ENCODE measurements at regions not wholly inside any gene's neighbourhood (a gene's known extent, or its start where the extent isn't known, plus 50 kb on each side); places are given as distances from the start of the nearest gene placed in this dataset.
A peak's percentile ranks its signal among the peaks of the same experiment; 100 is the strongest.

DNA sequence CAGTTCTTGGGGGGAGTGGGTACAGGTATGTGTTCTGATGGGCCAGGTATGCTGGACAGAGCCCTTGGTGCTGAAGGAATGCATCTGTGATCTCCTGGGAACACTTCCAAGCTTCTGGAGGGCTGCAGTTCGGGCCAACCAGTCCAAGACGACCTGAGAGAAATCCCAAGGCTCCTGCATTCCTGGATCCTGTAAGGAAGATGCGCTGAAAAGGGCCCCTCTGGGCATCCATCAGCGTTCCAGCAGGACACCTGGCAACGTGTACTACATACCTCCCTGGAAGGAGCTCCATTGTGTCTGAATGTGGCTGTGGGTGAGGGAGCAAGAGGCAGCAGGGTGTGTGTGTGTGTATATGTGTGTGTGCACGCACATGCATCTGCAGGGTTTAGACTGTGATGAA is 144.7 kb downstream of the FAM43A start:
- TF ChIP-seq, protein P1, sequence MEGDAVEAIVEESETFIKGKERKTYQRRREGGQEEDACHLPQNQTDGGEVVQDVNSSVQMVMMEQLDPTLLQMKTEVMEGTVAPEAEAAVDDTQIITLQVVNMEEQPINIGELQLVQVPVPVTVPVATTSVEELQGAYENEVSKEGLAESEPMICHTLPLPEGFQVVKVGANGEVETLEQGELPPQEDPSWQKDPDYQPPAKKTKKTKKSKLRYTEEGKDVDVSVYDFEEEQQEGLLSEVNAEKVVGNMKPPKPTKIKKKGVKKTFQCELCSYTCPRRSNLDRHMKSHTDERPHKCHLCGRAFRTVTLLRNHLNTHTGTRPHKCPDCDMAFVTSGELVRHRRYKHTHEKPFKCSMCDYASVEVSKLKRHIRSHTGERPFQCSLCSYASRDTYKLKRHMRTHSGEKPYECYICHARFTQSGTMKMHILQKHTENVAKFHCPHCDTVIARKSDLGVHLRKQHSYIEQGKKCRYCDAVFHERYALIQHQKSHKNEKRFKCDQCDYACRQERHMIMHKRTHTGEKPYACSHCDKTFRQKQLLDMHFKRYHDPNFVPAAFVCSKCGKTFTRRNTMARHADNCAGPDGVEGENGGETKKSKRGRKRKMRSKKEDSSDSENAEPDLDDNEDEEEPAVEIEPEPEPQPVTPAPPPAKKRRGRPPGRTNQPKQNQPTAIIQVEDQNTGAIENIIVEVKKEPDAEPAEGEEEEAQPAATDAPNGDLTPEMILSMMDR (conservative IDR thresholded peaks at IDR 0.05; ENCODE audit: low read depth, low read length) = no peak
- TF ChIP-seq EZH2 (IDR thresholded peaks at IDR 0.05; ENCODE audit: borderline replicate concordance, low read depth, low read length, poor library complexity, severe bottlenecking) = no peak
- CTCF ChIA-PET = no interaction called here

DNA sequence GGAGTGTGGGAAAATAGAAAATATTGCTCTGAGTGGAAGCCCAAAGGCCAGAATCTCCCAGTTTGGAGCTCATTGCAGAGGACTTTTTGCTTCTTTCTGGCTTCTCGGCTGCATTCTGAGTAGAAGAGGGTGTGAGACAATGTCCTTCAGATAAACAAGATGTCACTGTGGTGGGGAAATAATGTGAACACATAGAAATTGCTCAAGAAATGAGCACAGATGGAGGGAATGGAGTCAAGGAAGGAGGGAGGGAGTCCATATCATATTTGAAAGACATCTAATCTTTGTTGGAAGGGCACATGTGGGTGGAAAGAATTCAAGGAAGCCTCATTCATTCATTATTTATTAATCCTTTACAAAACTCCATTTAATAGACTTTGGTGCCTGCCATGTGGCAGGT is 145.3 kb downstream of the FAM43A start:
- no peak for DNase-seq (ENCODE audit: low spot score)
- H3K27ac ChIP-seq (ENCODE audit: low read depth, low read length, poor library complexity, severe bottlenecking) = no peak overlapping the region
- no peaks in the 10 kb centered on the region for H3K9me3 ChIP-seq (ENCODE audit: low read depth, low read length, poor library complexity, severe bottlenecking)
- ChIA-PET POLR2A (ENCODE audit: low non-redundant PET) (no interaction called here), CTCF (no interaction called here)
- BruUV-seq (replicated peaks) = no TSS peak
- H3K4me3 ChIP-seq (ENCODE audit: low read depth, low read length, poor library complexity, severe bottlenecking) = no peak overlapping the region
- TF ChIP-seq, protein P1 (conservative IDR thresholded peaks at IDR 0.05; ENCODE audit: low read depth, low read length) = no peak
- no peak for TF ChIP-seq EZH2 (IDR thresholded peaks at IDR 0.05; ENCODE audit: borderline replicate concordance, low read depth, low read length, poor library complexity, severe bottlenecking)
- intact Hi-C loops (cut with micrococcal nuclease; ENCODE audit: unreplicated experiment) = no loop called here
- H3K36me3 ChIP-seq (ENCODE audit: insufficient read depth, low read length, poor library complexity, severe bottlenecking) = no peaks in the 10 kb centered on the region
- no peaks in the 10 kb centered on the region for H3K4me1 ChIP-seq (ENCODE audit: insufficient read depth, low read length, poor library complexity, severe bottlenecking)
- no peaks in the 10 kb centered on the region for H3K27me3 ChIP-seq (replicated peaks; ENCODE audit: insufficient read depth, low read depth, low read length, poor library complexity)

More for the DNA sequence above, 144.7 kb downstream of the FAM43A start:
- DNase-seq (ENCODE audit: low spot score) = no peak
- POLR2A ChIA-PET (ENCODE audit: low non-redundant PET) = no interaction called here
- no peaks in the 10 kb centered on the region for H3K9me3 ChIP-seq (ENCODE audit: low read depth, low read length, poor library complexity, severe bottlenecking)
- H3K27ac ChIP-seq (ENCODE audit: low read depth, low read length, poor library complexity, severe bottlenecking) = no peak overlapping the region
- no peaks in the 10 kb centered on the region for H3K36me3 ChIP-seq (ENCODE audit: insufficient read depth, low read length, poor library complexity, severe bottlenecking)
- no peaks in the 10 kb centered on the region for H3K27me3 ChIP-seq (replicated peaks; ENCODE audit: insufficient read depth, low read depth, low read length, poor library complexity)
- no peak overlapping the region for H3K4me3 ChIP-seq (ENCODE audit: low read depth, low read length, poor library complexity, severe bottlenecking)
- intact Hi-C loops (cut with micrococcal nuclease; ENCODE audit: unreplicated experiment) = no loop called here
- H3K4me1 ChIP-seq (ENCODE audit: insufficient read depth, low read length, poor library complexity, severe bottlenecking) = no peaks in the 10 kb centered on the region
- no TSS peak for BruUV-seq (replicated peaks)

DNA sequence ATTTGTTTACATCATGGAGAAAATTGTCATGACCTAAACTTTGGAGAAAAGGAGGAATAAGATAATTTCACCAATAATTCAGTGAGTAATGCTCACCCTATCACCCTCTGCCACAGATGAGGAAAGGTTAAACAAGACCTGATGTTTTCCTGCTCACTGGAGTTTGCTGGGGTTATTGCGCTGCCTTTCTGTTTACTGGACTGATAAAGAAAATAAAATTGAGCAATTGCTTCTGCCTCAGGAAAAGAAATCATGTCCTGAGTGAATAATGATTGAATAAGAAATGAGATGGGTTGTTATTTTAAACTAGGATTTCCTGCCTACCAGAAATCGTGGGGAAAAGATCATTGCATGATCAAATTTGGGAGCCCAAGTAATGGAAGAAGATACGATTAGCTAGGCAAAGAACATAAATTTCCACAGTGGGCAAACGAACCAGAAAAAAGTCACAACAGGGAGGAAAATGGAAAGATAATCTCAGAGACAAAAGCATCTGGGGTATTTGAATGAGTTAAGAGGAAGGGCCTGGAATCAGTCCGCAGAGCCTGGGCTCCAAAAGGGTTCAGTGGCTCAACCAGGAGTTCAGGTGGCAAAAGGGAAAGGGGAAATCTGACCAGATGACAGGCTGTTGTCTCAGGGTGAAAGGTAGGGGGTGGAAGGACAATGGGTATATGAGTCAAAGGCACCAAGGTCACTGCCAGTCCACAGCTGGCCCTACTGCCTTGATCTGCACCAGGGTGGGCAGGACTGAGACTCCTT is 146.8 kb downstream of the FAM43A start:
- DNase-seq (ENCODE audit: low spot score) = peak; percentile 12
- no peaks in the 10 kb centered on the region for H3K9me3 ChIP-seq (ENCODE audit: low read depth, low read length, poor library complexity, severe bottlenecking)
- H3K27me3 ChIP-seq (replicated peaks; ENCODE audit: insufficient read depth, low read depth, low read length, poor library complexity) = no peaks in the 10 kb centered on the region
- no peaks in the 10 kb centered on the region for H3K4me1 ChIP-seq (ENCODE audit: insufficient read depth, low read length, poor library complexity, severe bottlenecking)
- no peaks in the 10 kb centered on the region for H3K36me3 ChIP-seq (ENCODE audit: insufficient read depth, low read length, poor library complexity, severe bottlenecking)
- TF ChIP-seq EZH2 (IDR thresholded peaks at IDR 0.05; ENCODE audit: borderline replicate concordance, low read depth, low read length, poor library complexity, severe bottlenecking) = no peak
- TF ChIP-seq, protein P1 (conservative IDR thresholded peaks at IDR 0.05; ENCODE audit: low read depth, low read length) = no peak
- ChIA-PET POLR2A (ENCODE audit: low non-redundant PET) (no interaction called here), CTCF (no interaction called here)
- no peak overlapping the region for H3K4me3 ChIP-seq (ENCODE audit: low read depth, low read length, poor library complexity, severe bottlenecking)
- H3K27ac ChIP-seq (ENCODE audit: low read depth, low read length, poor library complexity, severe bottlenecking) = no peak overlapping the region
- no TSS peak for BruUV-seq (replicated peaks)
- intact Hi-C loops (cut with micrococcal nuclease; ENCODE audit: unreplicated experiment) = no loop called here
